ENCODE measurements at regions not wholly inside any gene's neighbourhood (a gene's known extent, or its start where the extent isn't known, plus 50 kb on each side); places are given as distances from the start of the nearest gene placed in this dataset.

DNA sequence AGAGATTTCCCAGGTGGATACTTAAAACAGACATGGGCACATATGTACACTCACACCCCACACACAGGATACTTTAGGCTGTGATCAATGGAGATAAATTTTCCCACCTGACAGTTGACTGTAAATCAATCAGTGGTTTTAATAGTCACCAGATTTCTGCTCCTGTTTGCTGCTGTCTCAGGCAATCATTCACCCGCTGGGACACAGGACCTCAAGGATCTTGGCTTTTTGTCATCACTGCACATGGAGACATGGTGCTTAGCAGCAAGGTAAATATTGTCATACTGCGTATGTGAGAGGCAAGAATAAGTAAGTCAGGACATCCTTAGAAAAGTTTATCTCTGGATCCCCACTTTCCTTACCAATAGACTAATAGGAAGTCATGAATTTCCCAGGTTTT, 60.8 kb upstream of the KLF9 start:
- POLR2A ChIA-PET = no interaction called here
- no peaks in the 10 kb centered on the region for H3K9me3 ChIP-seq (ENCODE audit: control insufficient read depth, insufficient read depth, low read depth, low read length)
- H3K4me3 ChIP-seq (ENCODE audit: low read depth, low read length) = no peak overlapping the region
- H3K4me1 ChIP-seq (ENCODE audit: control insufficient read depth, insufficient read depth, low read length) = no peaks in the 10 kb centered on the region
- no peak overlapping the region for H3K27ac ChIP-seq (ENCODE audit: extremely low read depth, low read depth, low read length)
- CTCF ChIA-PET = interaction anchor here (0.6 to 2.6 kb wide), 5 partner anchors 9 to 127 kb away, joined by 3 to 14 read pairs (median 4); no protein-coding TSS in a partner anchor
- TF ChIP-seq ZNF658 (tag by site-specific recombination; IDR thresholded peaks at IDR 0.05) (no peak), SP3 (tag by site-specific recombination; IDR thresholded peaks at IDR 0.05) (no peak), ZEB2 (tag by site-specific recombination; IDR thresholded peaks at IDR 0.05) (no peak)
- H3K36me3 ChIP-seq (ENCODE audit: control insufficient read depth in 2 of 2, insufficient read depth in 1 of 2, low read length in 2 of 2) = no peaks in the 10 kb centered on the region

DNA sequence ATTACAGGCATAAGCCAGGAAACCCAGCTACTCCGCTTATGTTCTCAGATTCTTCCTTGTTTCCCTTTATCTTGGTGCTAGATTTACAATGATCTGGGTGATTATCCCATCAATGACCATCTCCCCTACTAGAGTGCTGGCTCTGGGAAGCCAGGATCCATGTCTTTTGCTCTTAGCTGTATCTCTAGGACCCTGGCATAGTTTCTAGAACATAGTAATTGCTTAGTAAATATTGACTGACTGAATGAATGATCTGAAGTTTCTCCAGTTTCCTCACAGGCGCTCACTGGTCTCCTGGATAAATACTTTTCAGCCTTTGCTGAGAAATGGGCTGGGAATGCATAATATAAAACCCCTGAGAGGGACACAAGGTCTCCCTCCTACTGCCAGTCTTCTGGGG, 60.0 kb upstream of the KLF9 start:
- ChIA-PET POLR2A (no interaction called here), CTCF (interaction anchor here (0.6 to 2.6 kb wide), 6 partner anchors 10 to 128 kb away, joined by 3 to 14 read pairs (median 3); no protein-coding TSS in a partner anchor)
- Histone ChIP-seq H3K27ac (ENCODE audit: extremely low read depth, low read depth, low read length) (no peak overlapping the region), H3K9me3 (ENCODE audit: control insufficient read depth, insufficient read depth, low read depth, low read length) (no peaks in the 10 kb centered on the region), H3K4me3 (ENCODE audit: low read depth, low read length) (no peak overlapping the region), H3K36me3 (ENCODE audit: control insufficient read depth in 2 of 2, insufficient read depth in 1 of 2, low read length in 2 of 2) (no peaks in the 10 kb centered on the region), H3K4me1 (ENCODE audit: control insufficient read depth, insufficient read depth, low read length) (no peaks in the 10 kb centered on the region)
- no peak for TF ChIP-seq EGR2 (tag by site-specific recombination; IDR thresholded peaks at IDR 0.05; ENCODE audit: low read depth)
- no peak for TF ChIP-seq ZBTB20 (tag by site-specific recombination; IDR thresholded peaks at IDR 0.05)
- TF ChIP-seq ZNF776 (tag by site-specific recombination; IDR thresholded peaks at IDR 0.05; ENCODE audit: borderline replicate concordance) = no peak
- TF ChIP-seq ZNF558 (tag by site-specific recombination; IDR thresholded peaks at IDR 0.05) = no peak
- no peak for TF ChIP-seq ZNF549 (tag by site-specific recombination; IDR thresholded peaks at IDR 0.05)
- no peak for TF ChIP-seq ZNF223 (tag by site-specific recombination; IDR thresholded peaks at IDR 0.05)
- TF ChIP-seq ZNF19 (tag by site-specific recombination; IDR thresholded peaks at IDR 0.05; ENCODE audit: low read depth) = no peak

DNA sequence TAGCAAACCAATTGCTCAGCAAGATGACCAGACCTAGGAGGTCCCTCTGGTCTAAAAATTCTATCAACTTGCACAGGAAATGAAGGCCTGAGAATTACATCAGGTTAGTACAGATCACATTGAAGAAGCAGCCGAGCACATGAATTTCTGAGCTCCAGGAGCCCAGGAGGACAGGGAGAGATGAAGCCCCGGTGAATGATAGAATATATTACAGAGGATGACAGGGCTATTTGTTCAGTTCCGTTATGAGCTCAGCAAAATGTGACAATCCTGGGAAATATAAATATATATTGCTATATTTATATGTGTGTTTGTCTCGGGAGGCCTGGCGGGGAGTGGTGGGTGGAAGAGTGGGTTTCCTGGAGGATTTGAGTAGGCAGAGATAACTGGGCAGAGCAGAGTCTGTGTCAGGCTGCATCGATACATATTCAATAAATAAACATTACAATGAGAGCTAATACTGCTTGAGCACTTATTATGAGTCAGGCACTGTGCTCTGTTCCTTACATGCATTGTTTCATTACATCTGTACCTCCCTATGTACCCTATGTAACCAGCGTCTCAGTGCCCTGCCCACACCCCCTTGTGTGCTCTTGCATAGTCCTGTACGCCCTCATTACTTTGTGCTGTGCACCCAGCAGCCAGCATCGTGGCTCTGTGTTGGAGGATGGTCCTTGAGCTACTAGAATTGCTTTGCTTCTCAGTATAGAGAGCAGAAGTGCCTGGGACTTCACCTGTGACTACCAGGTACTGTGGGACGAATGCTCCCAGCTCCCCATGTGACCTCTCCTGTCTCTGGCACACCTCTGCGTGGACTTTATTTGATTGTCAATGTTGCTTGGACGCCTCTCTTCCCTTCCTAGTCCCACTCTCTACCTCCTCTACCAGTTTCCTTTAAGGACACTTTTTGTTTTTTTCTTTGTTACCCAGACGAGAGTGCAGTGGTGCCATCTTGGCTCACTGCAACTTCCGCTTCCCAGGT, 58.1 kb upstream of the KLF9 start:
- CTCF ChIA-PET = interaction anchor here (1.6 kb wide), 1 partner anchor 12 kb away, joined by 13 read pairs; no protein-coding TSS in a partner anchor
- H3K4me1 ChIP-seq (ENCODE audit: control insufficient read depth, insufficient read depth, low read length) = no peaks in the 10 kb centered on the region
- H3K27ac ChIP-seq (ENCODE audit: extremely low read depth, low read depth, low read length) = no peak overlapping the region
- POLR2A ChIA-PET = no interaction called here
- H3K36me3 ChIP-seq (ENCODE audit: control insufficient read depth in 2 of 2, insufficient read depth in 1 of 2, low read length in 2 of 2) = no peaks in the 10 kb centered on the region
- H3K9me3 ChIP-seq (ENCODE audit: control insufficient read depth, insufficient read depth, low read depth, low read length) = no peaks in the 10 kb centered on the region
- peak; percentile 17; the same call in 1 of the 2 replicates for TF ChIP-seq ZFHX2 (tag by site-specific recombination; conservative IDR thresholded peaks at IDR 0.05)
- TF ChIP-seq EGR2 (tag by site-specific recombination; IDR thresholded peaks at IDR 0.05; ENCODE audit: low read depth) = peak; percentile 33; the same call in 1 of the 2 replicates
- no peak for TF ChIP-seq GLI4 (tag by site-specific recombination; IDR thresholded peaks at IDR 0.05)
- TF ChIP-seq, protein P1, sequence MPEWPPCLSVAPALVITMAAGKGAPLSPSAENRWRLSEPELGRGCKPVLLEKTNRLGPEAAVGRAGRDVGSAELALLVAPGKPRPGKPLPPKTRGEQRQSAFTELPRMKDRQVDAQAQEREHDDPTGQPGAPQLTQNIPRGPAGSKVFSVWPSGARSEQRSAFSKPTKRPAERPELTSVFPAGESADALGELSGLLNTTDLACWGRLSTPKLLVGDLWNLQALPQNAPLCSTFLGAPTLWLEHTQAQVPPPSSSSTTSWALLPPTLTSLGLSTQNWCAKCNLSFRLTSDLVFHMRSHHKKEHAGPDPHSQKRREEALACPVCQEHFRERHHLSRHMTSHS (tag by site-specific recombination; IDR thresholded peaks at IDR 0.05) = no peak
- no peak for TF ChIP-seq ZNF311 (tag by site-specific recombination; IDR thresholded peaks at IDR 0.05; ENCODE audit: borderline replicate concordance)
- no peak for TF ChIP-seq ZNF366 (tag by site-specific recombination; conservative IDR thresholded peaks at IDR 0.05)
- TF ChIP-seq, protein P2, sequence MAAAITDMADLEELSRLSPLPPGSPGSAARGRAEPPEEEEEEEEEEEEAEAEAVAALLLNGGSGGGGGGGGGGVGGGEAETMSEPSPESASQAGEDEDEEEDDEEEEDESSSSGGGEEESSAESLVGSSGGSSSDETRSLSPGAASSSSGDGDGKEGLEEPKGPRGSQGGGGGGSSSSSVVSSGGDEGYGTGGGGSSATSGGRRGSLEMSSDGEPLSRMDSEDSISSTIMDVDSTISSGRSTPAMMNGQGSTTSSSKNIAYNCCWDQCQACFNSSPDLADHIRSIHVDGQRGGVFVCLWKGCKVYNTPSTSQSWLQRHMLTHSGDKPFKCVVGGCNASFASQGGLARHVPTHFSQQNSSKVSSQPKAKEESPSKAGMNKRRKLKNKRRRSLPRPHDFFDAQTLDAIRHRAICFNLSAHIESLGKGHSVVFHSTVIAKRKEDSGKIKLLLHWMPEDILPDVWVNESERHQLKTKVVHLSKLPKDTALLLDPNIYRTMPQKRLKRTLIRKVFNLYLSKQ (tag by site-specific recombination; IDR thresholded peaks at IDR 0.05; ENCODE audit: borderline replicate concordance) = no peak
- H3K4me3 ChIP-seq (ENCODE audit: low read depth, low read length) = no peak overlapping the region

All from HEK293 (cell line).